ENCODE measurements at regions not wholly inside any gene's neighbourhood (a gene's known extent, or its start where the extent isn't known, plus 50 kb on each side); places are given as distances from the start of the nearest gene placed in this dataset.

DNA sequence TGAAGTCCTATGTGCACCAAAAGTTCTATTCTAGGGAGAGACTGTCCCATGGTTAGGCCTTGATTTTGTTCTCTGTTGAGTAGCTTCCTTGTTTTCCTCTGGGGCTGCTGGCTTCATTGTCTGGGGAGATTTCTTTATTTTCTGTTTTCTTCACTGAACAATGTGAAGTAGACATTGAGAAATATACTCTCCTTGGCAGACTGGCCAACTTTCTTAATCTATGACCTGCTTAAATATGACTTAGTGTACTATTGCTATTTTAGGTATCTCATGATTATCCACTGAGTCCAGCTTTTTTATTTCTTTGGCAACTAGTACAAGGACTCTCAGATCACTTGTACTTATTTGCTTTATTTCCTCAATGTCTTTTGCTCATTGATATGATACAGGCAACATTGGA is 1594.6 kb downstream of the ARAP2 start:
- TF ChIP-seq NFIC (IDR thresholded peaks at IDR 0.05) (no peak), RAD21 (IDR thresholded peaks at IDR 0.05; ENCODE audit: low read depth) (no peak), CEBPB (IDR thresholded peaks at IDR 0.05) (no peak), YY1 (IDR thresholded peaks at IDR 0.05; ENCODE audit: low read depth) (no peak), EGR1 (IDR thresholded peaks at IDR 0.05) (no peak), TCF12 (IDR thresholded peaks at IDR 0.05; ENCODE audit: low read depth) (no peak), EP300 (IDR thresholded peaks at IDR 0.05; ENCODE audit: borderline replicate concordance) (no peak), TEAD4 (IDR thresholded peaks at IDR 0.05) (no peak), CREB1 (IDR thresholded peaks at IDR 0.05; ENCODE audit: low read depth) (no peak), TAF1 (IDR thresholded peaks at IDR 0.05; ENCODE audit: low read depth) (no peak), FOXM1 (IDR thresholded peaks at IDR 0.05; ENCODE audit: borderline replicate concordance, low read depth) (no peak), ZBTB7A (IDR thresholded peaks at IDR 0.05; ENCODE audit: low read depth) (no peak)
- TF ChIP-seq, protein P1, sequence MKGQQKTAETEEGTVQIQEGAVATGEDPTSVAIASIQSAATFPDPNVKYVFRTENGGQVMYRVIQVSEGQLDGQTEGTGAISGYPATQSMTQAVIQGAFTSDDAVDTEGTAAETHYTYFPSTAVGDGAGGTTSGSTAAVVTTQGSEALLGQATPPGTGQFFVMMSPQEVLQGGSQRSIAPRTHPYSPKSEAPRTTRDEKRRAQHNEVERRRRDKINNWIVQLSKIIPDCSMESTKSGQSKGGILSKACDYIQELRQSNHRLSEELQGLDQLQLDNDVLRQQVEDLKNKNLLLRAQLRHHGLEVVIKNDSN (IDR thresholded peaks at IDR 0.05): no peak
- TF ChIP-seq, protein P2, sequence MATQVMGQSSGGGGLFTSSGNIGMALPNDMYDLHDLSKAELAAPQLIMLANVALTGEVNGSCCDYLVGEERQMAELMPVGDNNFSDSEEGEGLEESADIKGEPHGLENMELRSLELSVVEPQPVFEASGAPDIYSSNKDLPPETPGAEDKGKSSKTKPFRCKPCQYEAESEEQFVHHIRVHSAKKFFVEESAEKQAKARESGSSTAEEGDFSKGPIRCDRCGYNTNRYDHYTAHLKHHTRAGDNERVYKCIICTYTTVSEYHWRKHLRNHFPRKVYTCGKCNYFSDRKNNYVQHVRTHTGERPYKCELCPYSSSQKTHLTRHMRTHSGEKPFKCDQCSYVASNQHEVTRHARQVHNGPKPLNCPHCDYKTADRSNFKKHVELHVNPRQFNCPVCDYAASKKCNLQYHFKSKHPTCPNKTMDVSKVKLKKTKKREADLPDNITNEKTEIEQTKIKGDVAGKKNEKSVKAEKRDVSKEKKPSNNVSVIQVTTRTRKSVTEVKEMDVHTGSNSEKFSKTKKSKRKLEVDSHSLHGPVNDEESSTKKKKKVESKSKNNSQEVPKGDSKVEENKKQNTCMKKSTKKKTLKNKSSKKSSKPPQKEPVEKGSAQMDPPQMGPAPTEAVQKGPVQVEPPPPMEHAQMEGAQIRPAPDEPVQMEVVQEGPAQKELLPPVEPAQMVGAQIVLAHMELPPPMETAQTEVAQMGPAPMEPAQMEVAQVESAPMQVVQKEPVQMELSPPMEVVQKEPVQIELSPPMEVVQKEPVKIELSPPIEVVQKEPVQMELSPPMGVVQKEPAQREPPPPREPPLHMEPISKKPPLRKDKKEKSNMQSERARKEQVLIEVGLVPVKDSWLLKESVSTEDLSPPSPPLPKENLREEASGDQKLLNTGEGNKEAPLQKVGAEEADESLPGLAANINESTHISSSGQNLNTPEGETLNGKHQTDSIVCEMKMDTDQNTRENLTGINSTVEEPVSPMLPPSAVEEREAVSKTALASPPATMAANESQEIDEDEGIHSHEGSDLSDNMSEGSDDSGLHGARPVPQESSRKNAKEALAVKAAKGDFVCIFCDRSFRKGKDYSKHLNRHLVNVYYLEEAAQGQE (IDR thresholded peaks at IDR 0.05; ENCODE audit: low read depth): no peak
- TF ChIP-seq, protein P3, sequence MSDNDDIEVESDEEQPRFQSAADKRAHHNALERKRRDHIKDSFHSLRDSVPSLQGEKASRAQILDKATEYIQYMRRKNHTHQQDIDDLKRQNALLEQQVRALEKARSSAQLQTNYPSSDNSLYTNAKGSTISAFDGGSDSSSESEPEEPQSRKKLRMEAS (IDR thresholded peaks at IDR 0.05): no peak

DNA sequence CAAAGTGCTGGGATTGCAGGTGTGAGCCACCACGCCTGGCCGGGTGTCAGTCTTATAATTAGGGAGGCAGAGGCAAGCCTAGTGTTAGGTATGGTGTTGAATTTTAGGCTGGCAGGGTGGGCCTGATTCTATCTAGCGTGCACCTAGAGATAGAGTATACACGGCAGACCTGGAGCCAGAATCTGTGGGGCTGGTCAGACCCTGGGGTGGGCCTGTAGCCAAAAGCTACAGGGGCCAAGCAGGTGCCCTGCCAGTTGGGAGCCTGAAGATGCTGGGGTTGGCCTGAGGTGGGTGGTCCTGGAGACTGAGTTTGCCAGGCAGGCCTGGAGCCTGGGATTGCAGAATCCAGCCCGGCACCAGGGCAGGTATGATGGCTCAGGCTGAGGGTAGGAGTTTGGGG is 1580.3 kb downstream of the ARAP2 start:
- TF ChIP-seq, protein P2 (IDR thresholded peaks at IDR 0.05; ENCODE audit: low read depth): no peak
- TF ChIP-seq YY1 (IDR thresholded peaks at IDR 0.05; ENCODE audit: low read depth) (no peak), RAD21 (IDR thresholded peaks at IDR 0.05; ENCODE audit: low read depth) (no peak), FOXM1 (IDR thresholded peaks at IDR 0.05; ENCODE audit: borderline replicate concordance, low read depth) (no peak), NFIC (IDR thresholded peaks at IDR 0.05) (no peak), CREB1 (IDR thresholded peaks at IDR 0.05; ENCODE audit: low read depth) (no peak), ZBTB7A (IDR thresholded peaks at IDR 0.05; ENCODE audit: low read depth) (no peak), EGR1 (IDR thresholded peaks at IDR 0.05) (no peak), TAF1 (IDR thresholded peaks at IDR 0.05; ENCODE audit: low read depth) (no peak), TCF12 (IDR thresholded peaks at IDR 0.05; ENCODE audit: low read depth) (no peak), CEBPB (IDR thresholded peaks at IDR 0.05) (no peak), TEAD4 (IDR thresholded peaks at IDR 0.05) (no peak), EP300 (IDR thresholded peaks at IDR 0.05; ENCODE audit: borderline replicate concordance) (no peak)
- TF ChIP-seq, protein P1 (IDR thresholded peaks at IDR 0.05): no peak
- TF ChIP-seq, protein P3 (IDR thresholded peaks at IDR 0.05): no peak

DNA sequence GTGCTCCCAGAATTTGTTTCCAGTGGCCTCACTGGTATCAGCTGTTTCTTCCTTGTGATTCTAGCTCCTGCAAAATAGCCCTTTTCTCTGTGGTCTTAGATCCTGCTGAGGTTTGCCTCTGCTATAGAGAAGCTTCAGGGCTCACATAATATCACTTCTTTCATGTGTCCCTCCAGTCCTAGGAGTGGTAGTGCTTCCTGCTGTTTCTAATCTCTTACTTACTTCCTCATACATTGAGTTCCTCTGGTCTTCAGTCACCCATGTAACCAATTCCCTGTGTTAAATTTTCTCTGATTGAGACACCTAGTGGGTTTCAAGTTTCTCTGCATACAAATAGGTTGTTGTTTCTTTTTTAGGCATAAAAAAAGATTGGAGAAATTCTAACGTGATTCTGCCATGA is 1567.9 kb downstream of the ARAP2 start:
- TF ChIP-seq, protein P2 (IDR thresholded peaks at IDR 0.05; ENCODE audit: low read depth): no peak
- no peak for TF ChIP-seq RAD21 (IDR thresholded peaks at IDR 0.05; ENCODE audit: low read depth)
- TF ChIP-seq ZBTB7A (IDR thresholded peaks at IDR 0.05; ENCODE audit: low read depth): no peak
- TF ChIP-seq EP300 (IDR thresholded peaks at IDR 0.05; ENCODE audit: borderline replicate concordance): no peak
- TF ChIP-seq NFIC (IDR thresholded peaks at IDR 0.05): no peak
- no peak for TF ChIP-seq TAF1 (IDR thresholded peaks at IDR 0.05; ENCODE audit: low read depth)
- TF ChIP-seq EGR1 (IDR thresholded peaks at IDR 0.05): no peak
- TF ChIP-seq CEBPB (IDR thresholded peaks at IDR 0.05): no peak
- no peak for TF ChIP-seq FOXM1 (IDR thresholded peaks at IDR 0.05; ENCODE audit: borderline replicate concordance, low read depth)
- TF ChIP-seq YY1 (IDR thresholded peaks at IDR 0.05; ENCODE audit: low read depth): no peak
- TF ChIP-seq TEAD4 (IDR thresholded peaks at IDR 0.05): no peak
- TF ChIP-seq, protein P1 (IDR thresholded peaks at IDR 0.05): no peak
- TF ChIP-seq CREB1 (IDR thresholded peaks at IDR 0.05; ENCODE audit: low read depth): no peak
- TF ChIP-seq TCF12 (IDR thresholded peaks at IDR 0.05; ENCODE audit: low read depth): no peak
- TF ChIP-seq, protein P3 (IDR thresholded peaks at IDR 0.05): no peak
